ENCODE measurements at regions not wholly inside any gene's neighbourhood (a gene's known extent, or its start where the extent isn't known, plus 50 kb on each side); places are given as distances from the start of the nearest gene placed in this dataset.

GRCh38 chr2:14342313-14342712, 290.2 kb upstream of the LRATD1 start:
- Histone ChIP-seq H3K27me3 (ENCODE audit: insufficient read depth, low read length) (no peaks in the 10 kb centered on the region), H3K36me3 (ENCODE audit: insufficient read depth, low read length) (no peaks in the 10 kb centered on the region), H3K4me1 (ENCODE audit: insufficient read depth, low read length) (no peaks in the 10 kb centered on the region), H3K4me3 (ENCODE audit: low read length) (no peak overlapping the region), H3K9me3 (ENCODE audit: insufficient read depth, low read depth, low read length) (0 out of 2 replicates have a peak, but pooled peaks cover 2% of the 10 kb centered on the region), H3K9ac (ENCODE audit: low read depth, low read length) (no peak overlapping the region), H3K27ac (ENCODE audit: low read depth, low read length) (no peak overlapping the region)
- WGBS, result 97% methylated on average over 3 of the region's 3 CpGs

DNA sequence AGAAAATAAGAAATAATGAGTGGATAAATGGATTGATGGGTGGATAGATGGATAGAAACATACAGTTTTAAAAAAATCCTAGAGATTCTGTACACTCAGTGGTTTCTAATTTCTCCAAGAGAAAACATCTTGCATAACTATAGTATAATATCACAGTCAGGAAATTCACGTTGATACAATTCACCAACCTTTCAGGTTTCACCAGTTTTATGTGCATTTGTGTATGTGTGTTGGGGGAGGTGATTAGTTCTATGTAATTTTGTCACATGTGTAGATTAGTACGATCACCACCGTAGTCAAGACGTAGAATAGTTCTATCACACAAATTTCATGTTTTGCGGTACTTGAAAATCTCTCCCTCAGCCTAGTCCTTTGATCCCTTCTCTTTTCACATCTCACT, 288.2 kb upstream of the LRATD1 start:
- Histone ChIP-seq H3K4me3 (ENCODE audit: low read length) (no peak overlapping the region), H3K4me1 (ENCODE audit: insufficient read depth, low read length) (no peaks in the 10 kb centered on the region), H3K9ac (ENCODE audit: low read depth, low read length) (no peak overlapping the region), H3K27me3 (ENCODE audit: insufficient read depth, low read length) (no peaks in the 10 kb centered on the region), H3K9me3 (ENCODE audit: insufficient read depth, low read depth, low read length) (0 out of 2 replicates have a peak, but pooled peaks cover 2% of the 10 kb centered on the region), H3K27ac (ENCODE audit: low read depth, low read length) (no peak overlapping the region), H3K36me3 (ENCODE audit: insufficient read depth, low read length) (no peaks in the 10 kb centered on the region)
- 96% methylated on average over 4 of the region's 5 CpGs for WGBS

- H3K4me3 ChIP-seq (ENCODE audit: low read length), result no peak overlapping the region
- no peaks in the 10 kb centered on the region for H3K4me1 ChIP-seq (ENCODE audit: insufficient read depth, low read length)
- H3K36me3 ChIP-seq (ENCODE audit: insufficient read depth, low read length), result no peaks in the 10 kb centered on the region
- H3K9me3 ChIP-seq (ENCODE audit: insufficient read depth, low read depth, low read length), result no peaks in the 10 kb centered on the region
- no peaks in the 10 kb centered on the region for H3K27me3 ChIP-seq (ENCODE audit: insufficient read depth, low read length)
- WGBS, result 95% methylated on average over 8 of the region's 8 CpGs
- H3K9ac ChIP-seq (ENCODE audit: low read depth, low read length), result no peak overlapping the region
- H3K27ac ChIP-seq (ENCODE audit: low read depth, low read length), result no peak overlapping the region
These were observed 284.3 kb upstream of the LRATD1 start for GRCh38 chr2:14348247-14348646.

GRCh38 chr2:14350856-14351255, 281.7 kb upstream of the LRATD1 start:
- Histone ChIP-seq H3K27me3 (ENCODE audit: insufficient read depth, low read length) (no peaks in the 10 kb centered on the region), H3K36me3 (ENCODE audit: insufficient read depth, low read length) (no peaks in the 10 kb centered on the region), H3K9ac (ENCODE audit: low read depth, low read length) (no peak overlapping the region), H3K4me3 (ENCODE audit: low read length) (no peak overlapping the region), H3K4me1 (ENCODE audit: insufficient read depth, low read length) (no peaks in the 10 kb centered on the region), H3K27ac (ENCODE audit: low read depth, low read length) (no peak overlapping the region), H3K9me3 (ENCODE audit: insufficient read depth, low read depth, low read length) (no peaks in the 10 kb centered on the region)

DNA sequence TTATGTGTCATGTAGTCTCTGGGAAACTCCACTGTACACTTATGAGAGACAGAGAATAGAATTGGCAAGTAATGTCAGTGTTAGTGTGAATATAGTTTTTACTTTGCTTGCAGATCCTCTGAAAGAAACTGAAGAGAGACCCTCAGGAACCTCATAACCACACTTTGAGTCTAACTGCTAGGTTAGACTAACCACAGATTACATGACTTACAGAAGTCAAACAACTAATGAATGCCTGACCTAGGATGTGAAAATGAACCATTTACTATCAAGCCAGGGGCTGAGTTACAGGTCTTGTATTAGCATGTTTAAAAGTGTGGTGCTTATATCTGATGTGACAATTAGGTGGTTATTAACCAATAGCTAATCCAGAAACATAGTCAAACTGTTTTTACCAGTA, 280.4 kb upstream of the LRATD1 start:
- Histone ChIP-seq H3K4me1 (ENCODE audit: insufficient read depth, low read length) (no peaks in the 10 kb centered on the region), H3K27me3 (ENCODE audit: insufficient read depth, low read length) (no peaks in the 10 kb centered on the region), H3K9me3 (ENCODE audit: insufficient read depth, low read depth, low read length) (no peaks in the 10 kb centered on the region), H3K36me3 (ENCODE audit: insufficient read depth, low read length) (no peaks in the 10 kb centered on the region), H3K4me3 (ENCODE audit: low read length) (no peak overlapping the region), H3K9ac (ENCODE audit: low read depth, low read length) (no peak overlapping the region), H3K27ac (ENCODE audit: low read depth, low read length) (no peak overlapping the region)

- no peaks in the 10 kb centered on the region for H3K9me3 ChIP-seq (ENCODE audit: insufficient read depth, low read depth, low read length)
- no peaks in the 10 kb centered on the region for H3K4me1 ChIP-seq (ENCODE audit: insufficient read depth, low read length)
- WGBS, result 95% methylated on average over 3 of the region's 3 CpGs
- H3K9ac ChIP-seq (ENCODE audit: low read depth, low read length), result no peak overlapping the region
- H3K27me3 ChIP-seq (ENCODE audit: insufficient read depth, low read length), result no peaks in the 10 kb centered on the region
- H3K36me3 ChIP-seq (ENCODE audit: insufficient read depth, low read length), result no peaks in the 10 kb centered on the region
- H3K4me3 ChIP-seq (ENCODE audit: low read length), result no peak overlapping the region
- H3K27ac ChIP-seq (ENCODE audit: low read depth, low read length), result no peak overlapping the region
These were observed 278.3 kb upstream of the LRATD1 start for GRCh38 chr2:14354231-14354630.

- no peak overlapping the region for H3K27ac ChIP-seq (ENCODE audit: low read depth, low read length)
- no peak overlapping the region for H3K4me3 ChIP-seq (ENCODE audit: low read length)
- no peaks in the 10 kb centered on the region for H3K9me3 ChIP-seq (ENCODE audit: insufficient read depth, low read depth, low read length)
- H3K4me1 ChIP-seq (ENCODE audit: insufficient read depth, low read length), result no peaks in the 10 kb centered on the region
- H3K36me3 ChIP-seq (ENCODE audit: insufficient read depth, low read length), result no peaks in the 10 kb centered on the region
- WGBS, result 100% methylated on average over 2 of the region's 2 CpGs
- H3K27me3 ChIP-seq (ENCODE audit: insufficient read depth, low read length), result no peaks in the 10 kb centered on the region
- H3K9ac ChIP-seq (ENCODE audit: low read depth, low read length), result no peak overlapping the region
These were observed 277.4 kb upstream of the LRATD1 start for GRCh38 chr2:14355102-14355501.

GRCh38 chr2:14358339-14358738, 274.2 kb upstream of the LRATD1 start:
- WGBS, result 96% methylated on average over 5 of the region's 5 CpGs
- Histone ChIP-seq H3K27ac (ENCODE audit: low read depth, low read length) (no peak overlapping the region), H3K9ac (ENCODE audit: low read depth, low read length) (no peak overlapping the region), H3K4me1 (ENCODE audit: insufficient read depth, low read length) (no peaks in the 10 kb centered on the region), H3K36me3 (ENCODE audit: insufficient read depth, low read length) (no peaks in the 10 kb centered on the region), H3K9me3 (ENCODE audit: insufficient read depth, low read depth, low read length) (no peaks in the 10 kb centered on the region), H3K4me3 (ENCODE audit: low read length) (no peak overlapping the region), H3K27me3 (ENCODE audit: insufficient read depth, low read length) (no peaks in the 10 kb centered on the region)

DNA sequence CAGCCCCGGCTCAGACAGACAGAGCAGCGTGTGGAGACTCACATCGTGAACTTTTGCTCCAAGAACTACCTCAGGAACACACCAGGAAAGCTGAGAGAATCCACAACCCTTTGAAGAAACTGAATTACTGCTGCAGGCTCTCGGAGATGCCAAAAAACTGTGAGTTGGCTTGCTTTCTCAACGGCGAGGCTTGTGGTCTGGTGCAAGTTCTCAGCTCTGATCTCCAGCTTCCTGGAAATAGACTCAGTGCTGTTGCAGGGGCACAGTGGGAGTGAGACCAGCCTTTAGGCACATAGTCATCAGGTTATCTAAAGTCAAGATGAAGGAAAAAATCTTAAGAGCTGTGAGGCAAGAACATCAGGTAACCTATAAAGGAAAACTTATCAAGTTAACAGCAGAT, 273.7 kb upstream of the LRATD1 start:
- Histone ChIP-seq H3K4me3 (ENCODE audit: low read length) (no peak overlapping the region), H3K27ac (ENCODE audit: low read depth, low read length) (no peak overlapping the region), H3K9me3 (ENCODE audit: insufficient read depth, low read depth, low read length) (no peaks in the 10 kb centered on the region), H3K9ac (ENCODE audit: low read depth, low read length) (no peak overlapping the region), H3K4me1 (ENCODE audit: insufficient read depth, low read length) (no peaks in the 10 kb centered on the region), H3K27me3 (ENCODE audit: insufficient read depth, low read length) (no peaks in the 10 kb centered on the region), H3K36me3 (ENCODE audit: insufficient read depth, low read length) (no peaks in the 10 kb centered on the region)
- whole genome bisulfite sequencing, result 97% methylated on average over 6 of the region's 6 CpGs

GRCh38 chr2:14363137-14363536, 269.4 kb upstream of the LRATD1 start:
- no peaks in the 10 kb centered on the region for H3K4me1 ChIP-seq (ENCODE audit: insufficient read depth, low read length)
- no peaks in the 10 kb centered on the region for H3K36me3 ChIP-seq (ENCODE audit: insufficient read depth, low read length)
- 94% methylated on average over 4 of the region's 4 CpGs for WGBS
- H3K9me3 ChIP-seq (ENCODE audit: insufficient read depth, low read depth, low read length), result no peaks in the 10 kb centered on the region
- H3K4me3 ChIP-seq (ENCODE audit: low read length), result no peak overlapping the region
- no peaks in the 10 kb centered on the region for H3K27me3 ChIP-seq (ENCODE audit: insufficient read depth, low read length)
- H3K9ac ChIP-seq (ENCODE audit: low read depth, low read length), result no peak overlapping the region
- no peak overlapping the region for H3K27ac ChIP-seq (ENCODE audit: low read depth, low read length)

DNA sequence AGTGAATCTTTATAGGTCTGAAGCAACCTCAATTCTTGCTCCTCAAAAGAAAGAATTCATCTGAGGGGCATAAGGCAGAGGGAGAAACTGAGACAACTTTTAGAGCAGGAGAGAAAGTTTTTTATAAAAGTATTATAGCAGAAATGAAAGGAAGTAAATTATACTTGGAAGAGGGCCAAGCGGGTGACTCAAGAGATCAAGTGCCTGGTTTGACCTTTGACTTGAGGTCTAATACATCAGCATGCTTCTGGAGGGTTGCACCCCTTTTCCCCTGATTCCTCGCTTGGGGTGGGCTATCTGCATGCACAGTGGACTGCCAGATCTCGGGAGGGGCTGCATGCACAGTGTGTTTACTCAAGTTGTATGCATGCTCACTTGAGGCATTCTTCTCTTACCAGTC, 268.5 kb upstream of the LRATD1 start:
- Histone ChIP-seq H3K4me1 (ENCODE audit: insufficient read depth, low read length) (no peaks in the 10 kb centered on the region), H3K9ac (ENCODE audit: low read depth, low read length) (no peak overlapping the region), H3K27me3 (ENCODE audit: insufficient read depth, low read length) (no peaks in the 10 kb centered on the region), H3K27ac (ENCODE audit: low read depth, low read length) (no peak overlapping the region), H3K36me3 (ENCODE audit: insufficient read depth, low read length) (no peaks in the 10 kb centered on the region), H3K9me3 (ENCODE audit: insufficient read depth, low read depth, low read length) (no peaks in the 10 kb centered on the region), H3K4me3 (ENCODE audit: low read length) (no peak overlapping the region)
- 92% methylated on average over 2 of the region's 3 CpGs for WGBS

- Histone ChIP-seq H3K4me3 (ENCODE audit: low read length) (no peak overlapping the region), H3K36me3 (ENCODE audit: insufficient read depth, low read length) (no peaks in the 10 kb centered on the region), H3K27ac (ENCODE audit: low read depth, low read length) (no peak overlapping the region), H3K9me3 (ENCODE audit: insufficient read depth, low read depth, low read length) (no peaks in the 10 kb centered on the region), H3K27me3 (ENCODE audit: insufficient read depth, low read length) (no peaks in the 10 kb centered on the region), H3K9ac (ENCODE audit: low read depth, low read length) (no peak overlapping the region), H3K4me1 (ENCODE audit: insufficient read depth, low read length) (no peaks in the 10 kb centered on the region)
- 94% methylated on average over 8 of the region's 8 CpGs for WGBS
These were observed 268.0 kb upstream of the LRATD1 start for GRCh38 chr2:14364471-14364870.

Measured in HUES64 (cell line).